Activated naive CD4-positive, alpha-beta T cell treated with anti-CD3 and anti-CD28 coated beads, Interleukin-2, amount 10 ng/mL, durations not matched to agents 7 days and 5 days (primary cell): ENCODE measurements at regions not wholly inside any gene's neighbourhood (a gene's known extent, or its start where the extent isn't known, plus 50 kb on each side); places are given as distances from the start of the nearest gene placed in this dataset.

ENCODE experiments used
- CTCF ChIA-PET: fragments of 350-600 bp; sonication (Branson Sonifier 250); formaldehyde crosslinking; loops from one replicate; lab custom pipeline; 2021; ENCODE audit warnings: antibody characterized with exemption; lab: Charles Lee
- DNase-seq: peaks from one replicate; pipeline ENCODE4 v3.0.0-alpha.2; 2020
- H3K27ac Mint-ChIP-seq: one replicate; pipeline ENCODE4 v1.8.0; 2021; ENCODE audit warnings: mild to moderate bottlenecking, moderate library complexity, mixed read lengths
- H3K27me3 Mint-ChIP-seq: one replicate; pipeline ENCODE4 v1.8.0; 2021; ENCODE audit warnings: mild to moderate bottlenecking, mixed read lengths
- H3K36me3 Mint-ChIP-seq: one replicate; pipeline ENCODE4 v1.8.0; 2021; ENCODE audit warnings: mixed read lengths
- H3K4me1 Mint-ChIP-seq: one replicate; pipeline ENCODE4 v1.8.0; 2021; ENCODE audit warnings: mixed read lengths
- H3K4me3 Mint-ChIP-seq: one replicate; pipeline ENCODE4 v1.8.0; 2021; ENCODE audit warnings: mild to moderate bottlenecking, moderate library complexity, mixed read lengths
- H3K9me3 Mint-ChIP-seq: one replicate; pipeline ENCODE4 v1.8.0; 2021; ENCODE audit warnings: mixed read lengths

DNA sequence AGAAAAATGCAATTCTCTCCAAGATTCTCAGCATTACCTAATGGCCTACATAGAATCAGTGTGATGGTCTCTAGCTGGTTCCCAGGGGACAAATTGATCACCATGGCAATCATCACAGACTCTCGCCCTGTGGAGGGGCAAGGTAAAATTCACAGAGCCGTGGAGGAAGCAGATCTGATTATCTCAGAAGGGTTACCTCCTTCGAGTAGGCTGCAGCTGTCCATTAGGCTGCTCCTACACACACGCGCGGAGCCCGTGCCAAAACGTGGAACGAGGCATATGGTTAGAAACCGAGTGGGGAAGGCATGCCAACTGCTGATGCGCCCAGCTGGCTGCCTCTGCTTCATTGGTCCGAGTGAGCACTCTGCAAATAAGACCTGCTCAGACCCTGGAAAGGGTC, 52.8 kb upstream of the PTER start:
- no peaks in the 10 kb centered on the region for H3K36me3 Mint-ChIP-seq
- CTCF ChIA-PET = no interaction called here
- H3K27ac Mint-ChIP-seq = no peak overlapping the region
- no peaks in the 10 kb centered on the region for H3K4me1 Mint-ChIP-seq
- H3K4me3 Mint-ChIP-seq = no peak overlapping the region
- H3K27me3 Mint-ChIP-seq = no peaks in the 10 kb centered on the region
- no peak for DNase-seq
- H3K9me3 Mint-ChIP-seq = no peaks in the 10 kb centered on the region

DNA sequence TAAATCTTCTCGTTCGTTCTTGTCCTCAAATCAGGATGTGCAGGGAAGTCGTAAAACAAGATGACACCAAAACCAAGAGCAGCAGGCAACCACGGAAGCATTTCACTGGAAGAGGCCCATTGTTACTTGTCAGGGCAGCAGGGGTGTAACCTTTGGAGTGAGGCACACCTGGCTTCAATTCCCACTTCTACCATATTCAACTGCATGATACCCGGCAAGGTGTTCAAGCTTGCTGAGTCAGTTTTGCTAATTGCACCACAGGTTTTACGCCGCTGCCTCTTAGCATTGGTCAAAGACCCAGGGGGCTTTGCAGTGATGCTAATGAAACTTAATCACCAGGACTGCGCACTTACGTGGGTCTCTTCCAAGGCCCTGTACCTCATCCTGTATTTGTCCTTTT, 50.0 kb upstream of the PTER start:
- no peaks in the 10 kb centered on the region for H3K36me3 Mint-ChIP-seq
- H3K27me3 Mint-ChIP-seq = no peaks in the 10 kb centered on the region
- CTCF ChIA-PET = no interaction called here
- no peaks in the 10 kb centered on the region for H3K9me3 Mint-ChIP-seq
- H3K4me1 Mint-ChIP-seq = no peaks in the 10 kb centered on the region
- DNase-seq = no peak
- no peak overlapping the region for H3K27ac Mint-ChIP-seq
- no peak overlapping the region for H3K4me3 Mint-ChIP-seq
